ENCODE measurements at regions not wholly inside any gene's neighbourhood (a gene's known extent, or its start where the extent isn't known, plus 50 kb on each side); places are given as distances from the start of the nearest gene placed in this dataset.

DNA sequence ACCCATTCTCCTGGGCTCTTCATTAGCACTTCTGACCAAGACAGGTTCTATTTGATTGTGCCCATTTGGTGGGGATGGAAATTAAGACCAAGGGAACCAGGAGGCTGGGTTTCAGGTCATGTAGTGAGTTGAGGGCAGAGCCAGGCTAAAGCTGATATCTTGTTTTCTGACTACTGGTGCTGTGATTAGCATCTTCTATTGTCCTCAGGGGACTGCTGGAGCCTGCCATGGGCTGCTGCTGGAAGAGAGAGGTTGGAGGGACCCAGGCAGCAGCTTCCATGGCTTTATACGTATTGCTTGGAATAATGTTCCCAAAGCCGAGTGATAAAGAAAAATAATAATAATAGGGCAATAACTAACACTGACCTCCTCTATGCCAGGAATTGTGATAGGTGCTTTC is 211.4 kb upstream of the ROPN1 start:
- no peak for TF ChIP-seq EZH2 (IDR thresholded peaks at IDR 0.05; ENCODE audit: borderline replicate concordance, low read length)
- TF ChIP-seq, protein P1, sequence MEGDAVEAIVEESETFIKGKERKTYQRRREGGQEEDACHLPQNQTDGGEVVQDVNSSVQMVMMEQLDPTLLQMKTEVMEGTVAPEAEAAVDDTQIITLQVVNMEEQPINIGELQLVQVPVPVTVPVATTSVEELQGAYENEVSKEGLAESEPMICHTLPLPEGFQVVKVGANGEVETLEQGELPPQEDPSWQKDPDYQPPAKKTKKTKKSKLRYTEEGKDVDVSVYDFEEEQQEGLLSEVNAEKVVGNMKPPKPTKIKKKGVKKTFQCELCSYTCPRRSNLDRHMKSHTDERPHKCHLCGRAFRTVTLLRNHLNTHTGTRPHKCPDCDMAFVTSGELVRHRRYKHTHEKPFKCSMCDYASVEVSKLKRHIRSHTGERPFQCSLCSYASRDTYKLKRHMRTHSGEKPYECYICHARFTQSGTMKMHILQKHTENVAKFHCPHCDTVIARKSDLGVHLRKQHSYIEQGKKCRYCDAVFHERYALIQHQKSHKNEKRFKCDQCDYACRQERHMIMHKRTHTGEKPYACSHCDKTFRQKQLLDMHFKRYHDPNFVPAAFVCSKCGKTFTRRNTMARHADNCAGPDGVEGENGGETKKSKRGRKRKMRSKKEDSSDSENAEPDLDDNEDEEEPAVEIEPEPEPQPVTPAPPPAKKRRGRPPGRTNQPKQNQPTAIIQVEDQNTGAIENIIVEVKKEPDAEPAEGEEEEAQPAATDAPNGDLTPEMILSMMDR (IDR thresholded peaks at IDR 0.05; ENCODE audit: low read length), result no peak
- H3K9me2 ChIP-seq (ENCODE audit: low read depth, low read length), result no peaks in the 10 kb centered on the region
- H3K4me2 ChIP-seq (ENCODE audit: low read length), result no peak overlapping the region

DNA sequence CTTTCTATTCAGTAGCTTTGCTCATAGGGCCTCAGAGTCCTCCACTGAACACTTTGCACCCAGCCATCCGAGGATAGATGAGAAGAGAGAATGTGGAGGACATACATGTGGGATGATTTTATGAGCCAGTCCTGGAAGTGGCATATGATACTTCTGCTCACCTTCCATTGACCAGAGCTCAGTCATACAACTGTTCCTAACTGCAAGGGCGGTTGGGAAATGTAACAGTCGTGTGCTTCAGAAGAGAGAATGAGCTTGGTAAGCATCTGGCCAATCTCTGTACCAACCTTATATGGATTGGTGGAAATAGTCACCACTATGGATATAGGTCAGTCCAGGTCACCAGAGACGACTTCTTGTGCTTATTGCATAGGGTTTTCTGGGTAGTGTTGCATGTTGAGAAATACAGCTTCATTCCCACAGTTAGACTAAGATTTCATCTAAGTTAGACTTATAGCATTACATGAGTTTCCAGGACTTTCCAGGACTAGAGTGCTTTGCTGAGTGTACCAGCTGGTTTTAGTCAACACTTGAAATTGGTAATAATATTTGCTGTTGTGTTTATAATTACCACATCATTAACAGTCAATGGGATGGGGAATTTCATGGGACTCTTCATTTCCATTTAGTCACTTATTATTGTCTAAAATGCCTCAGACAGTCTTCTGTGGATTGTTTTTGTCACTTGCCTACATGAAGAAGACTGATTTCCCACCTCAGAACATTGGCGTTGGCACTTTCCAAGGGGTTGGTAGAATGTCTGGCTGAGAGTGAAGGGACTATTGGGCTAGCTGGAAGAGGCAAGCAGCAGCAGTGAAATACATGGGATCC is 214.5 kb upstream of the ROPN1 start:
- Histone ChIP-seq H3K9me3 (ENCODE audit: low read length) (no peaks in the 10 kb centered on the region), H3K9me2 (ENCODE audit: low read depth, low read length) (no peaks in the 10 kb centered on the region), H3K9ac (ENCODE audit: low read length) (no peak overlapping the region), H3K79me2 (ENCODE audit: insufficient read depth, low read length) (no peaks in the 10 kb centered on the region), H3K27ac (ENCODE audit: low read depth, low read length, poor library complexity, severe bottlenecking) (no peak overlapping the region), H2AFZ (ENCODE audit: low read length) (no peak overlapping the region), H3F3A (ENCODE audit: insufficient read depth, low read length) (no peaks in the 10 kb centered on the region), H3K4me1 (ENCODE audit: insufficient read depth, low read length, severe bottlenecking) (no peaks in the 10 kb centered on the region), H4K20me1 (ENCODE audit: insufficient read depth, low read length) (no peaks in the 10 kb centered on the region), H3K36me3 (ENCODE audit: insufficient read depth, low read length) (no peaks in the 10 kb centered on the region), H3K4me2 (ENCODE audit: low read length) (no peak overlapping the region), H3K4me3 (ENCODE audit: low read depth, low read length, poor library complexity, severe bottlenecking) (no peak overlapping the region), H3K27me3 (ENCODE audit: insufficient read depth, low read length) (no peaks in the 10 kb centered on the region)
- TF ChIP-seq, protein P1 (IDR thresholded peaks at IDR 0.05; ENCODE audit: low read length), result no peak
- TF ChIP-seq EZH2 (IDR thresholded peaks at IDR 0.05; ENCODE audit: borderline replicate concordance, low read length), result no peak

More for the DNA sequence above, 211.4 kb upstream of the ROPN1 start:
- H3K27ac ChIP-seq (ENCODE audit: low read depth, low read length, poor library complexity, severe bottlenecking), result no peak overlapping the region
- no peaks in the 10 kb centered on the region for H3K27me3 ChIP-seq (ENCODE audit: insufficient read depth, low read length)
- no peak overlapping the region for H3K4me3 ChIP-seq (ENCODE audit: low read depth, low read length, poor library complexity, severe bottlenecking)
- no peak overlapping the region for H2AFZ ChIP-seq (ENCODE audit: low read length)
- H3K9me3 ChIP-seq (ENCODE audit: low read length), result no peaks in the 10 kb centered on the region
- no peak overlapping the region for H3K9ac ChIP-seq (ENCODE audit: low read length)
- H3K4me1 ChIP-seq (ENCODE audit: insufficient read depth, low read length, severe bottlenecking), result no peaks in the 10 kb centered on the region
- H4K20me1 ChIP-seq (ENCODE audit: insufficient read depth, low read length), result no peaks in the 10 kb centered on the region
- H3K79me2 ChIP-seq (ENCODE audit: insufficient read depth, low read length), result no peaks in the 10 kb centered on the region
- H3F3A ChIP-seq (ENCODE audit: insufficient read depth, low read length), result no peaks in the 10 kb centered on the region
- H3K36me3 ChIP-seq (ENCODE audit: insufficient read depth, low read length), result no peaks in the 10 kb centered on the region

- Histone ChIP-seq H3K9me3 (ENCODE audit: low read length) (no peaks in the 10 kb centered on the region), H3K36me3 (ENCODE audit: insufficient read depth, low read length) (no peaks in the 10 kb centered on the region), H3F3A (ENCODE audit: insufficient read depth, low read length) (no peaks in the 10 kb centered on the region), H3K4me1 (ENCODE audit: insufficient read depth, low read length, severe bottlenecking) (no peaks in the 10 kb centered on the region), H3K79me2 (ENCODE audit: insufficient read depth, low read length) (no peaks in the 10 kb centered on the region), H3K27ac (ENCODE audit: low read depth, low read length, poor library complexity, severe bottlenecking) (no peak overlapping the region), H3K4me3 (ENCODE audit: low read depth, low read length, poor library complexity, severe bottlenecking) (no peak overlapping the region), H3K9ac (ENCODE audit: low read length) (no peak overlapping the region), H4K20me1 (ENCODE audit: insufficient read depth, low read length) (no peaks in the 10 kb centered on the region), H2AFZ (ENCODE audit: low read length) (no peak overlapping the region), H3K9me2 (ENCODE audit: low read depth, low read length) (no peaks in the 10 kb centered on the region), H3K4me2 (ENCODE audit: low read length) (no peak overlapping the region), H3K27me3 (ENCODE audit: insufficient read depth, low read length) (no peaks in the 10 kb centered on the region)
- TF ChIP-seq, protein P1 (IDR thresholded peaks at IDR 0.05; ENCODE audit: low read length), result no peak
- no peak for TF ChIP-seq EZH2 (IDR thresholded peaks at IDR 0.05; ENCODE audit: borderline replicate concordance, low read length)
Measured at GRCh38 chr3:124207077-124207476, 215.2 kb upstream of the ROPN1 start.
